ENCODE measurements at regions not wholly inside any gene's neighbourhood (a gene's known extent, or its start where the extent isn't known, plus 50 kb on each side); places are given as distances from the start of the nearest gene placed in this dataset.
A peak's percentile ranks its signal among the peaks of the same experiment; 100 is the strongest.

GRCh38 chr4:28001698-28002097, 1141.1 kb downstream of the STIM2 start:
- no peak for TF ChIP-seq CTCF (IDR thresholded peaks at IDR 0.05; ENCODE audit: insufficient read depth, low read depth, low read length, missing control alignments)
- no peak overlapping the region for H3K4me3 ChIP-seq (ENCODE audit: low read length)
- DNase-seq (ENCODE audit: low read depth): no peak

GRCh38 chr4:28004520-28004919, 1143.9 kb downstream of the STIM2 start:
- H3K4me3 ChIP-seq (ENCODE audit: low read length): no peak overlapping the region
- TF ChIP-seq CTCF (IDR thresholded peaks at IDR 0.05; ENCODE audit: insufficient read depth, low read depth, low read length, missing control alignments): no peak

GRCh38 chr4:28006021-28006420, 1145.4 kb downstream of the STIM2 start:
- no peak for TF ChIP-seq CTCF (IDR thresholded peaks at IDR 0.05; ENCODE audit: insufficient read depth, low read depth, low read length, missing control alignments)
- DNase-seq (ENCODE audit: low read depth): no peak
- no peak overlapping the region for H3K4me3 ChIP-seq (ENCODE audit: low read length)

More at GRCh38 chr4:28004520-28004919, 1143.9 kb downstream of the STIM2 start:
- DNase-seq (ENCODE audit: low read depth): no peak

GRCh38 chr4:28007693-28008092, 1147.1 kb downstream of the STIM2 start:
- no peak for TF ChIP-seq CTCF (IDR thresholded peaks at IDR 0.05; ENCODE audit: insufficient read depth, low read depth, low read length, missing control alignments)
- DNase-seq (ENCODE audit: low read depth): peak; percentile 21
- no peak overlapping the region for H3K4me3 ChIP-seq (ENCODE audit: low read length)

GRCh38 chr4:28009541-28009940, 1148.9 kb downstream of the STIM2 start:
- TF ChIP-seq CTCF (IDR thresholded peaks at IDR 0.05; ENCODE audit: insufficient read depth, low read depth, low read length, missing control alignments): no peak
- H3K4me3 ChIP-seq (ENCODE audit: low read length): no peak overlapping the region
- peak; percentile 57 for DNase-seq (ENCODE audit: low read depth)

GRCh38 chr4:28010577-28011240, 1150.1 kb downstream of the STIM2 start:
- H3K4me3 ChIP-seq (ENCODE audit: low read length): no peak overlapping the region
- TF ChIP-seq CTCF (IDR thresholded peaks at IDR 0.05; ENCODE audit: insufficient read depth, low read depth, low read length, missing control alignments): no peak
- DNase-seq (ENCODE audit: low read depth): peak; percentile 36

- DNase-seq (ENCODE audit: low read depth): peak; percentile 7
- no peak overlapping the region for H3K4me3 ChIP-seq (ENCODE audit: low read length)
- TF ChIP-seq CTCF (IDR thresholded peaks at IDR 0.05; ENCODE audit: insufficient read depth, low read depth, low read length, missing control alignments): no peak
Observed at GRCh38 chr4:28014469-28014868, 1153.8 kb downstream of the STIM2 start.
